Myocyte (in vitro differentiated cells): ENCODE measurements at regions not wholly inside any gene's neighbourhood (a gene's known extent, or its start where the extent isn't known, plus 50 kb on each side); places are given as distances from the start of the nearest gene placed in this dataset.
"Not testable (repeated sequence)": the region's sequence is repeated elsewhere in the genome, so short reads cannot be mapped to it uniquely, and the experiment has no call there.

Experiments used
- DNase-seq: peaks from one replicate; pipeline ENCODE4 v3.0.0-alpha.2; 2012; ENCODE audit warnings: low read depth

GRCh38 chr5:60489377-60489776, 210.6 kb downstream of the DEPDC1B start:
- no peak for DNase-seq

GRCh38 chr5:60488466-60489130, 211.4 kb downstream of the DEPDC1B start:
- no peak for DNase-seq

GRCh38 chr5:60487885-60488442, 212.0 kb downstream of the DEPDC1B start:
- no peak for DNase-seq

- DNase-seq, result no peak
Measured at GRCh38 chr5:60487476-60487875, 212.5 kb downstream of the DEPDC1B start.

GRCh38 chr5:60485361-60485760, 214.6 kb downstream of the DEPDC1B start:
- DNase-seq, result no peak

GRCh38 chr5:60483050-60483449, 216.9 kb downstream of the DEPDC1B start:
- DNase-seq, result peak; percentile 10

- no peak for DNase-seq
Measured at GRCh38 chr5:60482301-60482700, 217.7 kb downstream of the DEPDC1B start.

- no peak for DNase-seq
Measured at GRCh38 chr5:60479542-60479941, 220.4 kb downstream of the DEPDC1B start.

GRCh38 chr5:60477849-60478248, 222.1 kb downstream of the DEPDC1B start:
- no peak for DNase-seq

GRCh38 chr5:60473654-60474053, 226.3 kb downstream of the DEPDC1B start:
- DNase-seq, result no peak

GRCh38 chr5:60473027-60473426, 226.9 kb downstream of the DEPDC1B start:
- DNase-seq, result not testable (repeated sequence)

- no peak for DNase-seq
Measured at GRCh38 chr5:60470881-60471280, 229.1 kb downstream of the DEPDC1B start.

GRCh38 chr5:60469286-60469685, 230.7 kb downstream of the DEPDC1B start:
- DNase-seq, result no peak

- peak; percentile 31 for DNase-seq
Measured at GRCh38 chr5:60463179-60463868, 236.6 kb downstream of the DEPDC1B start.

- no peak for DNase-seq
Measured at GRCh38 chr5:60458666-60459065, 241.3 kb downstream of the DEPDC1B start.

GRCh38 chr5:60457233-60457632, 242.7 kb downstream of the DEPDC1B start:
- DNase-seq, result no peak

GRCh38 chr5:60455589-60455988, 244.4 kb downstream of the DEPDC1B start:
- DNase-seq, result no peak

- DNase-seq, result not testable (repeated sequence)
Measured at GRCh38 chr5:60454277-60454676, 245.7 kb downstream of the DEPDC1B start.

GRCh38 chr5:60453186-60453976, 246.6 kb downstream of the DEPDC1B start:
- no peak for DNase-seq

GRCh38 chr5:60448600-60448999, 251.4 kb downstream of the DEPDC1B start:
- no peak for DNase-seq

- DNase-seq, result no peak
Measured at GRCh38 chr5:60447488-60447920, 252.5 kb downstream of the DEPDC1B start.

GRCh38 chr5:60446917-60447316, 253.0 kb downstream of the DEPDC1B start:
- no peak for DNase-seq
